Loucy (cell line): ENCODE measurements at regions not wholly inside any gene's neighbourhood (a gene's known extent, or its start where the extent isn't known, plus 50 kb on each side); places are given as distances from the start of the nearest gene placed in this dataset.

Experiments
- EZH2phosphoT487 ChIP-seq: fragments of 200-600 bp; IDR thresholded peaks from 2 replicates; pipeline ENCODE4 v1.6.1; 2018; ENCODE audit warnings: antibody characterized with exemption, mild to moderate bottlenecking, moderate library complexity, borderline replicate concordance
- TF ChIP-seq, protein P1 (sequence below): fragments of 200-600 bp; sonication (generic); conservative IDR thresholded peaks from 2 replicates; pipeline ENCODE4 v1.5.1; 2014; ENCODE audit warnings: mild to moderate bottlenecking, antibody characterized with exemption, low read length

DNA sequence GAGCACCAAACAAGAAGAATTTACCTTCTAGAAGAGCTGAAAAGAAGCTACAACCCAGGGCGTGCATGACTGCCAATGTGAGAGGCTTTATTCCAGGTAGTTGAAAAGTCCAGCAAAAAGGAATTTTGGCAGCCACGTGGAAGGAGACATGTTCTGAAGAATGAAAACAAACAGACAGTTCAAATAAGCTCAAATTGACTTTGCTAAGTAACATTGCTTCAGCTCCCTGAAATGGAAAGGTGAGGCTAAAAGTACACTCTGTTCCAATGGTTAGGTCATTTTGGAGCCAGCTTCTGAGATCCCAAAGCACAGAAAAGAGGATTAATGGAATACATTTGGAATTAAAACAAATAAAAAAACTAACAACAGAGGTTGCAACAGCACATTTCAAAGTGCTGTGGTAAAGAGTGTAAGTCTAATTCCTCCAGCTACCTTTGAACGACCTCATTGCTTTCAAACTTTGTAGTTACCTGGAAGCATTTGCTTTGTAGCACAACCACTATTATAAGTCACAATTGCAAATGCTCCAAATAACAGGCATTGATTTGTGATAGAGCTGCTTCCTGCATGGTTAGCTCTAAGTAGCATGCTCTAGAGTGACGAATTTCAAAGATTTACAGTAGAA is 405.3 kb upstream of the EDA2R start:
- TF ChIP-seq, protein P1, sequence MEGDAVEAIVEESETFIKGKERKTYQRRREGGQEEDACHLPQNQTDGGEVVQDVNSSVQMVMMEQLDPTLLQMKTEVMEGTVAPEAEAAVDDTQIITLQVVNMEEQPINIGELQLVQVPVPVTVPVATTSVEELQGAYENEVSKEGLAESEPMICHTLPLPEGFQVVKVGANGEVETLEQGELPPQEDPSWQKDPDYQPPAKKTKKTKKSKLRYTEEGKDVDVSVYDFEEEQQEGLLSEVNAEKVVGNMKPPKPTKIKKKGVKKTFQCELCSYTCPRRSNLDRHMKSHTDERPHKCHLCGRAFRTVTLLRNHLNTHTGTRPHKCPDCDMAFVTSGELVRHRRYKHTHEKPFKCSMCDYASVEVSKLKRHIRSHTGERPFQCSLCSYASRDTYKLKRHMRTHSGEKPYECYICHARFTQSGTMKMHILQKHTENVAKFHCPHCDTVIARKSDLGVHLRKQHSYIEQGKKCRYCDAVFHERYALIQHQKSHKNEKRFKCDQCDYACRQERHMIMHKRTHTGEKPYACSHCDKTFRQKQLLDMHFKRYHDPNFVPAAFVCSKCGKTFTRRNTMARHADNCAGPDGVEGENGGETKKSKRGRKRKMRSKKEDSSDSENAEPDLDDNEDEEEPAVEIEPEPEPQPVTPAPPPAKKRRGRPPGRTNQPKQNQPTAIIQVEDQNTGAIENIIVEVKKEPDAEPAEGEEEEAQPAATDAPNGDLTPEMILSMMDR = no peak
- TF ChIP-seq EZH2phosphoT487 = no peak
